Bronchial epithelial cell (primary cell): ENCODE measurements at regions not wholly inside any gene's neighbourhood (a gene's known extent, or its start where the extent isn't known, plus 50 kb on each side); places are given as distances from the start of the nearest gene placed in this dataset.

Source experiments
- DNase-seq: peaks from one replicate; pipeline ENCODE4 v3.0.0-alpha.2; 2010; ENCODE audit warnings: low read depth
- FAIRE-seq: peaks from 2 replicates; lab custom pipeline; 2011; peaks lifted over from hg19 to GRCh38; lab: Jason Lieb, UNC
- H3K27me3 ChIP-seq: 2 replicates; pipeline ENCODE4 v1.5.1; 2011; ENCODE audit warnings: low read length; ENCODE audit not compliant: control insufficient read depth, insufficient read depth
- H3K36me3 ChIP-seq: 2 replicates; pipeline ENCODE4 v1.5.1; 2011; ENCODE audit warnings: low read length; ENCODE audit not compliant: control insufficient read depth, insufficient read depth
- H3K4me3 ChIP-seq: 2 replicates; pipeline ENCODE4 v1.5.1; 2011; ENCODE audit warnings: mild to moderate bottlenecking, low read depth, low read length, control low read depth
- CTCF ChIP-seq: IDR thresholded peaks from 2 replicates; pipeline ENCODE4 v1.5.1; 2011; ENCODE audit warnings: mild to moderate bottlenecking, moderate library complexity, low read length, control low read depth, inconsistent platforms; ENCODE audit not compliant: insufficient read depth, severe bottlenecking

- Histone ChIP-seq H3K27me3 (no peaks in the 10 kb centered on the region), H3K36me3 (no peaks in the 10 kb centered on the region), H3K4me3 (no peak overlapping the region)
- no peak for FAIRE-seq
- peak; percentile 67 for DNase-seq
- peak; percentile 57 for TF ChIP-seq CTCF
These were observed 330.0 kb upstream of the PMFBP1 start for GRCh38 chr16:72501739-72502593.

GRCh38 chr16:72500545-72500944, 328.6 kb upstream of the PMFBP1 start:
- TF ChIP-seq CTCF: no peak

GRCh38 chr16:72493716-72494415, 321.9 kb upstream of the PMFBP1 start:
- H3K27me3 ChIP-seq: no peaks in the 10 kb centered on the region
- DNase-seq (no peak), FAIRE-seq (no peak)
- TF ChIP-seq CTCF: no peak
- no peak overlapping the region for H3K4me3 ChIP-seq
- no peaks in the 10 kb centered on the region for H3K36me3 ChIP-seq

More at GRCh38 chr16:72500545-72500944, 328.6 kb upstream of the PMFBP1 start:
- Histone ChIP-seq H3K4me3 (no peak overlapping the region), H3K36me3 (no peaks in the 10 kb centered on the region), H3K27me3 (no peaks in the 10 kb centered on the region)
- FAIRE-seq (no peak), DNase-seq (no peak)

GRCh38 chr16:72487283-72487682, 315.3 kb upstream of the PMFBP1 start:
- Histone ChIP-seq H3K36me3 (no peaks in the 10 kb centered on the region), H3K27me3 (no peaks in the 10 kb centered on the region), H3K4me3 (no peak overlapping the region)
- DNase-seq (no peak), FAIRE-seq (no peak)
- TF ChIP-seq CTCF: no peak

- Histone ChIP-seq H3K36me3 (no peaks in the 10 kb centered on the region), H3K27me3 (no peaks in the 10 kb centered on the region), H3K4me3 (no peak overlapping the region)
- no peak for DNase-seq
- FAIRE-seq: no peak
- TF ChIP-seq CTCF: no peak
These were observed 310.7 kb upstream of the PMFBP1 start for GRCh38 chr16:72482695-72483094.
